ENCODE measurements at regions not wholly inside any gene's neighbourhood (a gene's known extent, or its start where the extent isn't known, plus 50 kb on each side); places are given as distances from the start of the nearest gene placed in this dataset.

DNA sequence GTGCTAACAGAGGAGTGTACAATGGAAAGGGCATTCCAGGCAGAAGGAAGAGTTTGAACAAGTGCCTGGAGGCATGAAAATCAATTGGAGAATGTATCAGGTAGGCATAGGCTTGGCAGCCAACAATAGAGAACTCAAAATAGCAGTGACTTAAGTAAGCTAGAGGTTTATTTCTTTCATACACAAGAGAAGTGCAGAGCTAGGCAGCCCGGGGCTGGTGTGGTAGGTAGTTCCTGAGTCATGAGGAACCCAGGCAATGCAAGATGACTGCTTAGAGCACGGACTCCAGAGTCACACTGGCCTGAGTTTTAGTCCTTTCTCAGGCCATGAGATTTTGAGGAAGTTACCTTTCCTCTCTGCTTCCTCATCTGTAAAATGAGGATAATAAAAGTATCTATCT lies 74.8 kb upstream of the LRRN2 start:
- no peak for ATAC-seq (ENCODE audit: low read depth)
- no peak overlapping the region for H3K27ac ChIP-seq (ENCODE audit: low read length in 2 of 2)
- H3K4me3 ChIP-seq (ENCODE audit: control extremely low read depth in 1 of 5, extremely low read depth in 1 of 5, insufficient read depth in 1 of 5, low read depth in 2 of 5, low read length in 4 of 5): no peak overlapping the region
- intact Hi-C loops (cut with micrococcal nuclease): no loop called here
- DNase-seq: no peak
- H3K4me2 ChIP-seq (replicated peaks; ENCODE audit: low read depth, low read length, poor library complexity, severe bottlenecking): no peak overlapping the region
- ChIA-PET CTCF (interaction anchor here (1.0 to 2.6 kb wide), 8 partner anchors 10 to 202 kb away, joined by 4 to 19 read pairs (median 6); no protein-coding TSS in a partner anchor), POLR2A (no interaction called here)
- H3K9ac ChIP-seq (ENCODE audit: low read length): no peak overlapping the region
- Mint-ChIP-seq H3K4me3 (no peak overlapping the region), H3K27ac (no peak overlapping the region), H3K4me1 (peaks cover 6% of the 10 kb centered on the region), H3K9me3 (ENCODE audit: insufficient read depth) (no peaks in the 10 kb centered on the region), H3K27me3 (peaks cover 11% of the 10 kb centered on the region)
- no CpG with 5 or more reads among the region's 2 CpGs for WGBS (ENCODE audit: insufficient coverage)
- H3K4me1 ChIP-seq (ENCODE audit: control insufficient read depth in 2 of 2, insufficient read depth in 2 of 2, low read length in 2 of 2): peaks cover 7 to 8% of the 10 kb centered on the region in 2 donors
- peaks cover 0 to 15% (median 1%) of the 10 kb centered on the region in 4 experiments for H3K27me3 ChIP-seq (replicated peaks in 1 of 4; ENCODE audit: control extremely low read depth in 1 of 4, control insufficient read depth in 3 of 4, insufficient read depth in 4 of 4, low read length in 3 of 4)
- H4K20me1 ChIP-seq (ENCODE audit: control insufficient read depth, insufficient read depth, low read length, poor library complexity, severe bottlenecking): no peaks in the 10 kb centered on the region
- TF ChIP-seq CTCF (IDR thresholded peaks at IDR 0.05) (no peak), EZH2 (IDR thresholded peaks at IDR 0.05; ENCODE audit: borderline replicate concordance, insufficient read depth, low read depth, low read length, poor library complexity, severe bottlenecking) (no peak)
- H3K36me3 ChIP-seq (replicated peaks in 1 of 2; ENCODE audit: control extremely low read depth in 1 of 2, control insufficient read depth in 1 of 2, extremely low read depth in 1 of 2, insufficient read depth in 2 of 2, low read length in 1 of 2): no peaks in the 10 kb centered on the region
- H2AFZ ChIP-seq (ENCODE audit: insufficient read depth, low read depth, low read length, poor library complexity, severe bottlenecking): no peak overlapping the region
- no peaks in the 10 kb centered on the region for H3K79me2 ChIP-seq (ENCODE audit: control insufficient read depth, insufficient read depth, low read length)
- H3K9me3 ChIP-seq (ENCODE audit: control extremely low read depth in 1 of 3, control insufficient read depth in 2 of 3, insufficient read depth in 1 of 3, low read length in 2 of 3): peaks cover 0 to 10% (median 0%) of the 10 kb centered on the region in 3 donors

- H3K79me2 ChIP-seq (ENCODE audit: control insufficient read depth, insufficient read depth, low read length): no peaks in the 10 kb centered on the region
- H2AFZ ChIP-seq (ENCODE audit: insufficient read depth, low read depth, low read length, poor library complexity, severe bottlenecking): no peak overlapping the region
- H3K9me3 ChIP-seq (ENCODE audit: control extremely low read depth in 1 of 3, control insufficient read depth in 2 of 3, insufficient read depth in 1 of 3, low read length in 2 of 3): peaks cover 0 to 10% (median 0%) of the 10 kb centered on the region in 3 donors
- peaks cover 7 to 8% of the 10 kb centered on the region in 2 donors for H3K4me1 ChIP-seq (ENCODE audit: control insufficient read depth in 2 of 2, insufficient read depth in 2 of 2, low read length in 2 of 2)
- ChIA-PET POLR2A (no interaction called here), CTCF (interaction anchor here (1.0 to 2.6 kb wide), 7 partner anchors 10 to 202 kb away, joined by 4 to 19 read pairs (median 6); no protein-coding TSS in a partner anchor)
- Mint-ChIP-seq H3K27me3 (peaks cover 14% of the 10 kb centered on the region), H3K9me3 (ENCODE audit: insufficient read depth) (no peaks in the 10 kb centered on the region), H3K4me1 (peaks cover 6% of the 10 kb centered on the region), H3K27ac (no peak overlapping the region), H3K4me3 (no peak overlapping the region)
- TF ChIP-seq EZH2 (IDR thresholded peaks at IDR 0.05; ENCODE audit: borderline replicate concordance, insufficient read depth, low read depth, low read length, poor library complexity, severe bottlenecking) (no peak), CTCF (IDR thresholded peaks at IDR 0.05) (no peak)
- H3K27me3 ChIP-seq (replicated peaks in 1 of 4; ENCODE audit: control extremely low read depth in 1 of 4, control insufficient read depth in 3 of 4, insufficient read depth in 4 of 4, low read length in 3 of 4): peaks cover 0 to 18% (median 1%) of the 10 kb centered on the region in 4 experiments
- intact Hi-C loops (cut with micrococcal nuclease): no loop called here
- no peak overlapping the region for H3K4me2 ChIP-seq (replicated peaks; ENCODE audit: low read depth, low read length, poor library complexity, severe bottlenecking)
- no peak overlapping the region for H3K27ac ChIP-seq (ENCODE audit: low read length in 2 of 2)
- ATAC-seq (ENCODE audit: low read depth) (no peak), DNase-seq (no peak)
- H3K9ac ChIP-seq (ENCODE audit: low read length): no peak overlapping the region
- no CpG with 5 or more reads among the region's 3 CpGs for WGBS (ENCODE audit: insufficient coverage)
- no peaks in the 10 kb centered on the region for H4K20me1 ChIP-seq (ENCODE audit: control insufficient read depth, insufficient read depth, low read length, poor library complexity, severe bottlenecking)
- H3K36me3 ChIP-seq (replicated peaks in 1 of 2; ENCODE audit: control extremely low read depth in 1 of 2, control insufficient read depth in 1 of 2, extremely low read depth in 1 of 2, insufficient read depth in 2 of 2, low read length in 1 of 2): no peaks in the 10 kb centered on the region
- no peak overlapping the region for H3K4me3 ChIP-seq (ENCODE audit: control extremely low read depth in 1 of 5, extremely low read depth in 1 of 5, insufficient read depth in 1 of 5, low read depth in 2 of 5, low read length in 4 of 5)
Observed at GRCh38 chr1:204760757-204761156, 75.2 kb upstream of the LRRN2 start.

All from B cell (primary cell).